IPS DF 19.7 (cell line): ENCODE measurements at regions not wholly inside any gene's neighbourhood (a gene's known extent, or its start where the extent isn't known, plus 50 kb on each side); places are given as distances from the start of the nearest gene placed in this dataset.
"Not testable (repeated sequence)": the region's sequence is repeated elsewhere in the genome, so short reads cannot be mapped to it uniquely, and the experiment has no call there.

ENCODE experiments used
- DNase-seq: peaks from one replicate; pipeline ENCODE4 v3.0.0-alpha.2; 2013; ENCODE audit warnings: low read depth, low spot score

DNA sequence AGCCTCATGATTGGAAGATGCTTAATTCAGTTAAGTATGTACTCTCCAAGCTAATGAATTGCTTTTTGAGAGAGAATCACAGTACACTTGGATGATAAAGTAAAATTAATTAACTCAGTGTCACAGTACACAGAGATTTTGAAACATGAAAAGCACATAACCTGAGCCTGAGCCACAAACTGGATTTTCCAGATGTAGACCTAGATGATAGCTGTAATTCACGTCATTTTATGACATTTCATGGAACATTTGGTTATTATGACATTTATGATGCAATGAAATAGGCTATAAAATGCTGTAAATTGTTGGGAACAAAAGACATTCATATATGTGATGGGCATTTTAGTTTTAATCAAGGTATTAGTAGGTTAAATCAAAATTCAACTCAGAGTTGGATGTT lies 983.7 kb downstream of the STPG2 start:
- no peak for DNase-seq

DNA sequence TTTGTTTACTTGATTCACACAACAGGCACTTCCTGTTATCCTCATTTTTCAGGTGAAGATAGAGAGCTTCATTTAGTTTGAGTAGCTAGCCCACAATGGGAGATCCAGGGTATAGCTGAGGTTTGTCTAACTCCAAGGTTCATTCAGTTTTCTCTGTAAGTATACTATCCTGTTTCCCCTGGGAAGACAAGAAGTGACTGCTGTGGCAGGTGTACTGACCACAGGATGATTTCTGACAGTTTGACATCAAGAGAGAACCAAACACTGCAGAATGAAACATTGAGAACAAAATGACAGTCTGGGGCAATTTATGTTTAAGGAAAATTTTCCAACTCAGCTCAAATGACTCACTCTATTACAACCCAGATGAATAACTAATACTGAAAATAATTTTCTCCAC lies 958.0 kb downstream of the STPG2 start:
- DNase-seq = no peak

DNA sequence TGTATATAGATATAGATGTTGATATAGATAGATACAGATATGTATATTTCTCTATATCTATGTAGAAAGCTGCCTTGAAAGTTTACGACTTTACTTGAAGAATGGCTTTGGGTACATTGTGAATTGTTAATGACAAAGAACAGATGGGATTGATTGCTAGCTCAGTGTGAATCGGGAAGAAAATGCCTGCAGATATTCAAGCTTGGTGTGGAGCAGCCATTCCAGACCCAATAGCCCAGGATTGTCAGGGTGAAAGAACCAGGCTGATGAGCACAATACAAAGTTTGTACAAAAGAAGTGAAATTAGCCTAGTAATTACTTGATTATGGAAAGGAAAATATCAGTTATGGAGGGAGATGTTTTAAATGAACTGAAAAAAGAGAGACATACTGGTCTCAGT lies 946.2 kb downstream of the STPG2 start:
- DNase-seq = no peak

DNA sequence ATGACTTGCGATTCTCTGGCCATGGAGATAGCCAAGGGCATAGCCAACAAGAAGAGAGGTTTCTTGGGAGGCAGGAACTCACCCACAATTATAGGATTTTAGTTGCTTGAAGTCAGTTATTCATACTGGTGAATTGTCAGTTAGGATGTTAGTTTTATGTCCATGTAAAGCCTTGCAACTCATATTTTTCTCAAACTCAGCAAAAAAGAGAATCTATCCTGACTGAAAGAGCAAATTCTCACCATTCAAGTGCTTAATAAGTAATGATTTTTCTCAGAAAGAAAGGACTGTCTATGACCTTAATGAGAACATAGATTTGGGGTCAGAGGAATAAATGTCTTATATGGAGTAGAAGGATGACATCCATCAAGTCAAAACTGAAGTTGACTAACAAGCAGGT lies 934.5 kb downstream of the STPG2 start:
- DNase-seq = no peak

DNA sequence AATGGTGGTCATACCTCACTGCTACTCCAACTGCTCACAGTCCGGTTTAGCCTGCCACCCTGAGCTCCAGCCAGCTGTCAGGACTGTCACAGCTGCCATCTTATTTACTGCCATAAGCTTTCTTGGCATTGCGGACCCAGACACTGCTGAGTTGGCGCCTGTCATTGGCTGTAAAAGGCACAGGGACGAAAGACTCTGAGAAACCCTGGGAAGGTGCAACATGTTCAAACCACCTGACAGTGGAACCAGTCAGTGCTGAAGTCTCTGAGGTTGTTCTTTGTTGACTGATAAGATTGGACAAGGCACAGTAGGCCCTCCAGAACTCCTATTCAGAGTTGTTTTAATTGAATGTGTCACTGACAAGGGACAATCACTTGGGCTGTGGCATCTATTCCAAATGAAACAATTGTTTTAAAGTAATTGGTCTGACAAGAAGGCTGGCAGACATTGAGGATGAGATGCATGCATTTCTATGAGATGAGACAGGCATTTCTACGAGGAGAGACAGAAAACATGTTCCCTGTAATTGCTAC lies 927.8 kb downstream of the STPG2 start:
- no peak for DNase-seq

DNA sequence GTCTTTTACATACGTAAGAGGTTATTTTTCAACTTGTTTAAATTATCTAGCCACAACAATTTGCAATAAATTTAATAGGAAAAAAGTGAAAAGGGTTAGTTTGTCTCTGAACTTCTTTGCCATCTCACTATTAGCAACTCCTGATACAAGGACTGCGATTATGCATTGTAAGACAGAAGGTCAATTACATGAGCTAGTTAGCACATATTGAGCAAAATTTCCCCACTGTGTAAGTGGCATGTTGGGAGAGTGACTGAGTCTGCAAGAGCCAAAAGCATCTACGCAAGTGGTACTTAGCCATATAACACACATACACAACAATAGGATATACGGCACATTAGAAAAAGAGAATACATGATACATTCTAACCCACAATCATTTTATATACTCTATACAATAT lies 927.2 kb downstream of the STPG2 start:
- no peak for DNase-seq

DNA sequence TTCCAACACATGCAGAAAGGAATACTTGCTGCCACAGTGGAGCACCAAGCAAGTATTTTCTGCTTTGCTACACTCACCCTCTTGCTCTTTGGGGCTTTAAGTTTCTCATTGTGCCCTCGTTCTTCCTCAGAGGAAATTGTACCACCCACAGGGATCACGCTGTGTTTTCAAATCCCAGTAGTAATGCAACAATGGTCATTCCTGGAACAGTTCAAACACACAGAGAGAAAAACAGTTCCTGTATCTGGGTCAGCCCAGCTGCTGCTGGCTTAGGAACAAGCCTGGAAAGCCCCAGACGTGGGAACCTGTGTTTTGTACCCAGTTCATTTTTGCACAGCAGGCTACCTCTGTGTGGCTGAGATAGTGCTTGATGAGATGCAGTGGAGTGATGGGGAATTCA lies 907.8 kb downstream of the STPG2 start:
- DNase-seq = peak; percentile 28

DNA sequence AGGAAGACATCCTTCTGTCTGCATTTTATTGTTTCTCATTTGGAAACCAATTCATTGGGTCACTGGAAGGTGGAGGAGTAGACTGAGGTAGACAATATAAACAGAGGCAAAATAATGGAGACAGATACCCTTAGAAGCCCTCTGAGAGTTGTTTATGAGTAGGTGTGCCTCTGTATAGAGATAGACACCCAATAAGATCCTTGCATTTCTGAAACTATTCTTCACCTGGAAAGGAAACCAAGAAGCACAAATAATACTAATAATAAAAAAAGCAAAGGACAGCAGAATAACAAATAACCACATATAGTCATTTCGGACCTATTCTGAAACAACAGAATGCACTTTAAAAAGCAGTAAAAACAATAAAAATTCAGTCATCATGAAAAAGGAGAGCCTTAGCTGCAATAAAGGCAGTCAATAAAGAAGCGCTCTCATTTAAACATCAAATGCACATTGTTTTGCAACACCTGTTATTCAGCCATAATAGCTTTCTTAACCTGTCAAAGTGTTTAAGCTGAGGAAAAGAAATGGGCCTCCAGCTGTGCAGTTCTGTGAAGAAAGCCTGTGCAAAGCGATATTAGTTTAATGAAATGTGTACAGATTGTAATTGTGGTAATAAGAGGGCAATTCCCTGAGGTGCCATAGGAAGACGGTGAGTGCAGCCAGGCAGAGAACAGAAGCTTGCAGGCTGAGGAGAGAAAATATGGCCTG lies 904.2 kb downstream of the STPG2 start:
- DNase-seq = no peak

DNA sequence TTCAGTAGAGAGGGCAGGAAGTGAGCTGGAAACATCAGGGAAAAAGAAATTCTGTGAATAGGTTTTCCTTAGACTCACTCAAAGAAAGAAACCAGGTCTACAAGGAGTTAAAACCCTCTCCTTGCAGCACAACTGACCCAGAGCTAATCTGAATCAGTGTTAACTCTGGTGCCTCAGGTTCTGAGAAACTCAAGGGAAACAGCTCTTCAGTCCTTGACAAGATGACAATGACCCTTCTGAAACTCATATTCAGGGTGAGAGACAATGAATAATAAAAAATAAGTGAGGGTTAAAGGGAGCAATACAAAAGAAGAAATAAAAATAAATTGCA lies 903.6 kb downstream of the STPG2 start:
- DNase-seq = no peak

DNA sequence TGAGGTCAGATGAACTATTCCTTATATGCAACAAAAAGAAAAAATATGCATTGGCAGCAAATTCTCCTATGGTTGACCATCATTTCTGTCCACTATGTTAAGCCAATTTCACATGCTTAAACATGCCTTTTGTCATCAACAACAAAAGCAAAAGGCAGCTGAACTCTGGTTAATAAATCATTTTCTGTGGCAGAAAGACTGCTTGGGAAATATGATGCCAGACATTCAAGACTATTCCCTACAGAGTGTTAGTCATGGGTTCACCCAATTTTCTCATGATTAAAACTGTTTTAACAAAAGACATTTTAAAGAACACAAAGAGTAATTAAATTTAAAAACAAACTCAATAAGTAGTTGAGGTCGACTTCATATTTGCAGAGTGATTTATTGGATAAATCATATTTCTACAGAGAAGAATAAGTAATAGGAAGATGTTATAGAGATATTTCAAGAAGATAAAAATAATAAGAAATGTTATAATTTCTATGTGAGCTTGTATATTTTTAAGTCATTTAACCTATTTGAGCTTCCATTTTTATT lies 890.6 kb downstream of the STPG2 start:
- DNase-seq = no peak

DNA sequence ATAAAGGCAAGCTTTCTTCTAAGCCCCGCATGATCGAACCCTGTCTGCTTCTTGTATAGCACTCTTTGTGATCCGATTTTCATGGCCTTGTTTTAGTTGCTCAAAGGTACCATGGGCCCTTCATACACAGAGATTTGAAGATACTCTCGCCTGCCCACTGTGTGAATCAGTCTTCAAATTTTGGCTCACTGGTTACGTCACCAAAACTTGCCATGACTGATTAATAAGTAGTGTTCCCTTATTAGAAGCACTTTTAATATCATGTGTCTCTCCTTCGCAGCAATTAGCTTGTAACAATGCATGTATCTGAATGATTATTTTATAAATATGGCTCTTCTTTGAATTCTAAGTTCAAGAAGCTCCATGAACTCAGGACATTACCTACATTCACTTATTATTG lies 880.5 kb downstream of the STPG2 start:
- no peak for DNase-seq

DNA sequence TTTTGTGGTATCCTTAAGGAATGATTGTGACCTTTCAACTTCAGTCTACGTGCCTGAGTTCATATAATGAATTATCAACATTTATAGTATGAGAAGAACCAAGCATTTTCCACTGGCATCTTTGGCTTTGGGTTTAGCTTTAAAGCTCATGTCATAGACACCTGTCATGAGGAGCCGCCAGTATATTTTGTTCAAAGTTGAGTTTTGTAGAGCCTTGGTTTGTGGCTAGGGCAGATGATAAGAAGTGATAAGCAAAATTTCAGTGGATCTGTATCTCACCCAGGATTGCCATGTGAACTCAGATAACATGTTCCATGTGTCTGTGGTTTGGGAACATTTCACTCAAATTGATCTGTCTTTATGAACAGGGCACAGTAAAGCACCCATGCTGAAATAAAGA lies 873.2 kb downstream of the STPG2 start:
- DNase-seq = no peak

DNA sequence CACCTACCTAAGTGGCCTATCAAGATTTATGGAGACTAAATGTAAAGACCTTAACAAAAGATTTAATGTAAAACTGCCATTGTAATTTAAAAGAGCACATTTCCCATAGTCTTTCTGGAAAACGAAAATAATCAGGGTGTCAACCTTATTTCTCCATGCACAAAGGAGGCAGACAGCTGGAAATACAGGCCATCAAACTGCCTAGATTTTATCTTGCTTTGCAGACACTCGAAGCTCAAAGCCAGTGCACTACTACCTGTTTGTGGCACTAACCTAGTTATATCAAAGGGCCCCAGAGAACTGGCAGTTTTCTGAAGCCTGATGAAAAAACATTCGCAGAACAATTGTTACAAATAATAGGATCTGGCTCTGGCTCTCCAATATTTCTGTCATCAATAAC lies 863.9 kb downstream of the STPG2 start:
- DNase-seq = no peak

DNA sequence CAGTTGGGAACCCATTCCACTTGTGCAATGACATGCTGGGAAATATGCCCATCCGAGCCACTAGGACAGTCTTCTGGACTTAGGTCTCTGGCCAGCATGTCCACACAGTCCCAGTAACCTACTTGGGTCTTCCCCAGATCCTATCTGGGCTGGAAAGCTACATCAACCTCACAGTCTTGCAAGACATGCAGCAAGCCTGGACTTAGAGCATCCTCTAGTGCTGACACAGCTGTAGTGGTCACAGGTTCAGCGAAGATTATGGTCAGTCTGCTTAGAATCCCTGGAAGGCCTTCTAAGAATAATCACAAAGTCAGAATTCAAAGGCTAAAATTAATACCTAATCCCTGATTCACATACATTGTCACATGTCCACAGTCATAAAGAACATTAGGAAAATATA lies 842.7 kb downstream of the STPG2 start:
- peak; percentile 2 for DNase-seq

DNA sequence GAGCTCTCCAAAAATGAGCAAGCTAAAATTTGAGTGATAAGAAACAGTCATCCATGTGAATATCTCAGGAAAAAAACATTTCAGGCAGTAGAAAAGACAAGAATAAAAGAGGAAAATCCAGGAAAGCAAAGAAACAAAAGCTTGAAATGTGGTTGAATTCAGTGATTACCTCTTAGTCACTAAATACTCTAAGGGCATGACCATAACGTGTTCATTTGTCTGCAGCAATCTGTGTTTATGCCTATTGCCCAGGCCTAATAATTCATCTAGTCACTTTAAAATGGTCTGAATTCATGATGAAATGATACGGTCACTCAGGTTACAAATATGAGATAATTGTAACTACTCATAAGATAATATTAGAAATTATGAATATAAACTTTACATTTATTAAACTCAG lies 837.9 kb downstream of the STPG2 start:
- DNase-seq = no peak

DNA sequence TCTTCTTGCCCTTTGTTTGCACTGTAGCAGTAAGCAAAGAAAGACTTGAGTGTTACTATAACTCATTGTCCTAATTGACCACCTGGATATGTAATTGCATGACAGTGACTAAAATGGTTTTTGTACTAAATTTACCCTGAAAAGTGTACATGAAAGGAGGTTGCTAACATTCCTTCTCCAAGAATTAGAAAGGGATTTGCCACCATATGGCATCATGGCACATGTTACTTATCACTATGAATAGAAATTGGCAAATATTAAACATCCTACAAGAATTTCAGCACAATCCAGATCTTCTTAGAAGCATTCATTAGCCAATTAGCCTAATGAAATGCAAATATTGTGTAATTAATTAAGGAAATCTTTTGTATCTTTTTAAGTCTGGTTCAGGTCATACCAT lies 834.2 kb downstream of the STPG2 start:
- DNase-seq = no peak

DNA sequence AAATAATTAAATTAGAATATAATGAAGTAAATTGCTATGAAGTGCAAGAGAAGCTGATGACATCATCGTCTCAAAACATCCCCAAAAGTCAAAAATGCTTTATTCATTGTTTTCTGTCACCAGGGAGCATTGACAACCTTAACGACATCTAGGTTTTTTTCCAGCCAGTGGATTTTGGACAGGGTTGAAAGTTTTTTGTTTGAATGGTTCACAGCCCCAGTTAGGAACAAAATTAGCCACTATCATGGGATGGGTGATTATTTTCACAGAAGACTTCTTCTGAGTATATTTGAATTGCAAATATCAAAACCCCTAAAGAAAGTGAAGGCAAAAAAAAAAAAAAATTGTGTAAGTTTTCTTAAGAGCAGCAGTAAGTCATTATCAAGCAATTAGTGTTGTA lies 826.1 kb downstream of the STPG2 start:
- no peak for DNase-seq

DNA sequence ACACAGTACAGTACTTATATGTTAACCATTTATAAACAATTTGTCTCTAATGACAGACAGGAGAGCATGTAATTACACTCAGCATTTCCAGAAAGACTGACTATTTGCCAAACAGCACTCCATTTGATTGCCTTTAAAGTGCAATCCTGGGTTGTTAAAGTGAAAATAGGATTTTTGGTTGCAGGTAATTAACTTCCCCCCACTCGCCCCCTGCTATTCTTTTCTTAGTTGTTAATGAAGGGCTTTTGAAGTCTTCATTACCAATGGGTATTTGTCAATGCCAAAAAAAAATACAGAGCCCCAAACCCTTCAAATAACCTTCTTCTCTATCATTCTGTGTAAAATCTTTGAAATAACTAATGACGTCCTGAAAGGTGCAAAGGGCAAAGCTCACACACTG lies 825.6 kb downstream of the STPG2 start:
- no peak for DNase-seq

DNA sequence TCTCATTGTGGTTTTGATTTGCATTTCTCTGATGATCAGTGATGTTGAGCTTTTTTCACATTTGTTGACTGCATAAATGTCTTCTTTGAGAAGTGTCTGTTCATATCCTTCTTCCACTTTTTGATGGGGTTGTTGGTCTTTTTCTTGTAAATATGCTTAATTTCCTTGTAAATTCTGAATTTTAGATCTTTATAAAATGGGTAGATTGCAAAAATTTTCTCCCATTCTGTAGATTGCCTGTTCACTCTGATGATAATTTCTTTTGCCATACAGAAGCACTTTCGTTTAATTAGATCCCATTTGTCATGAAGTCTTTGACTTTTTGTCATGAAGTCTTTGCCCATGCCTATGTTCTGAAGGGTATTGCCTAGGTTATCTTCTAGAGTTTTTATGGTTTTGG lies 817.5 kb downstream of the STPG2 start:
- DNase-seq = not testable (repeated sequence)

DNA sequence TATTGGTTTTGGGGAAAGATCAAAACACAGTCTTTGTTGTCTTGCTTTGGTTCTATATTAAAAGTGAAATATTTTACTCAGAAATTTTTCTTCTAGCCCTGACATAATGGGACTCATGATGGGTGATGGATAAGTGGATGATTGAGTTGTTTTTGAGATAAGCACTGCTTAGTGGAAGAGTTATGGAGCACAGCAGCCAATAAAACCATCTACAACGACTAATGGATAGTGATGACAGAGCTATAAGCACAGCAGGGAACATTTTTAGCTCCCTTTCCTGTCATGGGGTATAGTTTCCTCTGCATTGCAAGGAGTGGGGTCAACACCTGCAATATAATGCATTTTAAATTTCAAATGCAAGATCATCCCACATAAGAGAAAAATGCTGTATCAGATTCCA lies 812.4 kb downstream of the STPG2 start:
- DNase-seq = no peak

DNA sequence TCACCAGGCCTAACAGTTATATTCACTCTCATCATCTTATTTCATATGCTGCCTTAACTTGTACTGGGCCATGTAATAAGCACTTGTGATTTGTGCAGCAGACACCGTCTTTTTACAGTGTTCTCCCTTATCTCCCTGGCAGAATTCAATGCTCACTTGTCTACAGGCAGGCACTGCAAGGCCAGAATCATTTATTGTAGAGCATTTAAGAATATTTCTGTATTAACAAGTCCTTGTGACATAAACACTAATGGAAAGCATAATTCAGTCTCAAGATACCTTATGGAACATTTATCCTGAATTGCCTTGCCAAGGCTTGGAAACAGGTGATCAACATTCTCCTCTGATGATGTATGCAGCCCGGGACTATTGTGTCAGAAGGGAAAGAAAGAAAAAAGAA lies 808.9 kb downstream of the STPG2 start:
- DNase-seq = no peak

DNA sequence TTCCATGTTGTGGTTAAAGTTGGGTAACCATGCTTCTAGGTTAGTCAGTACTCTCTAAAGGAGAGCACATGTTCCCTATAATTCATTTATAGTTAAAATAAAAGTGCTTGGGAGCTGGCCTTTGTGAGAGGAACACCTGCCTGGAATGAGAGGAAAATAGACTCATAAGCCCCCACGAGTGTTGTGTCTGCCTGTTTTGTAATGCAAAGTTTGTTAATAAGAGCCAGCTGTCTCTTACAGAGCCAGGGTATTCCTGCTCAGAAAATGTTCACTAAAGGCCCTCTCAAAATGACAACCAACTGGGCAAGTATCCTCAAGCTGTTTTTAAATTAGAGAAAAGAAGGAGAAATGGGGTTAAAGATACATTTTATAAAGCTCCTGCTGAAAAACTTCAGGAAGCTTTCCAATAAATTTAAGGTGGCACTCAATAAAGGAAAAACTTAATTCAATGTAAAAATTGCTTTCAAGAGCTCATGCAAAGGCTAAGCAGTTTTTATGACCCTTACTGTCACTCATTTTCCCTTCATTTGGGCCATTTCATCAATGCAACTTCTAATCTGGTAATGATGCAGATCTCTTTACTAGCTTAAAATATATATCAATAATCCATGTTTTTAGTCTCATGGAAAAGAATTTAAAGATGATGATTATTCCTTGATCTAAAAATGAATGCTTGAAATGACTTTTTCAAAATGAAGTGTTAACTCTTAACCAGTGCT lies 793.6 kb downstream of the STPG2 start:
- DNase-seq = no peak

DNA sequence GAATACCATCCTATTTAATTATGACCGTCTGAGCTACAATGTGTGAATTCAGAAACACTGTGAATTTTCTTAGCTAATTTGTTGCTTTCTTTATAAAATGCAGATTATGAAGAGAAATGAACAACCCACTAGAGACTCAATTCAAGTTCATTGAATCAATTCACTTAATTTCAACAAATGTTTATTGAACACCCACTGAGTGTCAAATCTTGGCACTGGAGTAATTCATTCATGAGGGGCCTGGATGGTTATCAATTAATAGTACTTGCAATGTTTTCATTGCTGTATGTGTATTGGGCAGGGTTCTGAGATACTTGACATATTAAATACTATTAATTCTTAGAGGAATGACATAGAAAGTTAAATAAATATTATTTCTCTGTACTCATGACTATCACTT lies 789.4 kb downstream of the STPG2 start:
- no peak for DNase-seq
